GM23338 (cell line): ENCODE measurements at regions not wholly inside any gene's neighbourhood (a gene's known extent, or its start where the extent isn't known, plus 50 kb on each side); places are given as distances from the start of the nearest gene placed in this dataset.

Source experiments
- ATAC-seq: fragments of 200-7000 bp; cut with Tn5 transposase; 3 replicates; pipeline ENCODE4 v1.9.1; 2020
- DNase-seq: peaks from one replicate; pipeline ENCODE4 v3.0.0-alpha.2; 2015; ENCODE audit warnings: low spot score
- H2AFZ ChIP-seq: fragments of 200-600 bp; sonication (generic); 2 replicates; pipeline ENCODE4 v1.8.0; 2016; ENCODE audit warnings: antibody characterized with exemption, mild to moderate bottlenecking, moderate library complexity
- H3F3A ChIP-seq: fragments of 200-600 bp; sonication (generic); replicated peaks from 2 replicates; pipeline ENCODE4 v1.8.0; 2017; ENCODE audit warnings: antibody characterized with exemption, mixed run types, low read depth
- H3K27ac ChIP-seq: fragments of 200-600 bp; sonication (generic); 2 replicates; pipeline ENCODE4 v1.6.1; 2016; ENCODE audit warnings: low read depth
- H3K27me3 ChIP-seq: fragments of 200-600 bp; sonication (generic); 2 replicates; pipeline ENCODE4 v1.8.0; 2016; ENCODE audit warnings: mild to moderate bottlenecking, mixed run types, moderate library complexity; ENCODE audit not compliant: insufficient read depth
- H3K36me3 ChIP-seq: fragments of 200-600 bp; sonication (generic); 2 replicates; pipeline ENCODE4 v1.8.0; 2016; ENCODE audit warnings: mild to moderate bottlenecking; ENCODE audit not compliant: insufficient read depth
- H3K4me1 ChIP-seq: fragments of 200-600 bp; sonication (generic); 2 replicates; pipeline ENCODE4 v1.8.0; 2016; ENCODE audit warnings: mild to moderate bottlenecking, moderate library complexity; ENCODE audit not compliant: insufficient read depth
- H3K4me2 ChIP-seq: fragments of 200-600 bp; sonication (generic); 2 replicates; pipeline ENCODE4 v1.7.1; 2017; ENCODE audit warnings: mixed run types
- H3K4me3 ChIP-seq: fragments of 200-600 bp; sonication (generic); 2 replicates; pipeline ENCODE4 v1.6.1; 2016; ENCODE audit warnings: mixed run types
- H3K79me2 ChIP-seq: fragments of 200-600 bp; sonication (generic); replicated peaks from 2 replicates; pipeline ENCODE4 v1.8.0; 2017; ENCODE audit warnings: mild to moderate bottlenecking; ENCODE audit not compliant: insufficient read depth
- H3K9me2 ChIP-seq: fragments of 200-600 bp; sonication (generic); 2 replicates; pipeline ENCODE4 v1.8.0; 2017; ENCODE audit not compliant: insufficient read depth
- H4K20me1 ChIP-seq: fragments of 200-600 bp; sonication (generic); replicated peaks from 2 replicates; pipeline ENCODE4 v1.8.0; 2017; ENCODE audit warnings: mild to moderate bottlenecking; ENCODE audit not compliant: insufficient read depth
- H3K27ac Mint-ChIP-seq: 2 replicates; pipeline ENCODE4 v1.8.0; 2020; ENCODE audit warnings: inconsistent platforms, mild to moderate bottlenecking, moderate library complexity, mixed read lengths
- H3K27me3 Mint-ChIP-seq: 3 replicates; pipeline ENCODE4 v1.8.0; 2022; ENCODE audit warnings: low read depth, mild to moderate bottlenecking, moderate library complexity, mixed read lengths, inconsistent platforms; ENCODE audit not compliant: insufficient read depth, poor library complexity
- H3K36me3 Mint-ChIP-seq: 3 replicates; pipeline ENCODE4 v1.8.0; 2021; ENCODE audit warnings: low read depth, mild to moderate bottlenecking, inconsistent platforms, moderate library complexity, mixed read lengths
- H3K4me1 Mint-ChIP-seq: 3 replicates; pipeline ENCODE4 v1.8.0; 2020; ENCODE audit warnings: mild to moderate bottlenecking, inconsistent platforms, mixed read lengths
- H3K4me3 Mint-ChIP-seq: 3 replicates; pipeline ENCODE4 v1.8.0; 2021; ENCODE audit warnings: moderate library complexity, mild to moderate bottlenecking, inconsistent platforms, mixed read lengths
- H3K9me3 Mint-ChIP-seq: 3 replicates; pipeline ENCODE4 v1.8.0; 2020; ENCODE audit warnings: moderate library complexity, mild to moderate bottlenecking, inconsistent platforms, mixed read lengths
- CTCF ChIP-seq, 2 experiments: fragments of 200-600 bp in 1 of 2; sonication (generic) in 1 of 2; conservative IDR thresholded peaks; 2 replicates each; pipeline versions ENCODE4 v1.5.1 to v1.6.1; 2016 to 2017; ENCODE audit warnings: antibody characterized with exemption in 2 of 2, low read depth in 2 of 2, mild to moderate bottlenecking in 2 of 2, moderate library complexity in 1 of 2
- ETS1 ChIP-seq: IDR thresholded peaks from 2 replicates; pipeline ENCODE4 v1.6.1; 2016; ENCODE audit warnings: antibody characterized with exemption
- JUNB ChIP-seq: IDR thresholded peaks from one replicate; pipeline ENCODE4 v1.6.1; 2016; ENCODE audit warnings: antibody characterized with exemption; ENCODE audit not compliant: unreplicated experiment
- NANOG ChIP-seq: IDR thresholded peaks from 2 replicates; pipeline ENCODE4 v1.6.1; 2016; ENCODE audit warnings: antibody characterized with exemption, borderline replicate concordance
- STAT1 ChIP-seq: IDR thresholded peaks from one replicate; pipeline ENCODE4 v1.6.1; 2016; ENCODE audit warnings: antibody characterized with exemption; ENCODE audit not compliant: unreplicated experiment
- ZNF114 ChIP-seq: fragments of 250-450 bp; sonication (Bioruptor Pico); IDR thresholded peaks from 2 replicates; pipeline ENCODE4 v1.5.0; 2020; ENCODE audit warnings: mild to moderate bottlenecking, moderate library complexity
- ZNF331 ChIP-seq: fragments of 250-450 bp; sonication (Bioruptor Pico); IDR thresholded peaks from 2 replicates; pipeline ENCODE4 v1.5.0; 2020; ENCODE audit warnings: low read depth, mild to moderate bottlenecking, moderate library complexity

GRCh38 chr2:128786741-128787478 lies 468.2 kb upstream of the HS6ST1 start (continued):
- TF ChIP-seq CTCF (conservative IDR thresholded peaks at IDR 0.05; ENCODE audit: low read depth in 2 of 2) (no peak; a peak in 2 of 4 replicates), NANOG (no peak)

GRCh38 chr2:128787616-128788015 lies 468.9 kb upstream of the HS6ST1 start:
- Histone ChIP-seq H3F3A (no peaks in the 10 kb centered on the region), H4K20me1 (no peaks in the 10 kb centered on the region), H3K4me3 (no peak overlapping the region), H3K9me2 (no peaks in the 10 kb centered on the region), H3K4me2 (no peak overlapping the region), H3K79me2 (no peaks in the 10 kb centered on the region), H3K27me3 (no peaks in the 10 kb centered on the region), H3K4me1 (peaks cover 7% of the 10 kb centered on the region; the same call in 1 of the 2 replicates), H3K36me3 (no peaks in the 10 kb centered on the region), H3K27ac (no peak overlapping the region), H2AFZ (no peak overlapping the region)
- Mint-ChIP-seq H3K4me1 (peaks cover 14% of the 10 kb centered on the region), H3K4me3 (no peak overlapping the region), H3K9me3 (peaks cover 2% of the 10 kb centered on the region; the same call in 2 of the 3 replicates), H3K27me3 (peaks cover 2% of the 10 kb centered on the region), H3K36me3 (no peaks in the 10 kb centered on the region), H3K27ac (no peak overlapping the region)
- DNase-seq (no peak), ATAC-seq (no peak)
- TF ChIP-seq STAT1 (no peak), ETS1 (no peak), ZNF114 (no peak), ZNF331 (no peak), NANOG (no peak)

GRCh38 chr2:128788636-128789220 lies 470.1 kb upstream of the HS6ST1 start:
- Histone ChIP-seq H2AFZ (no peak overlapping the region), H4K20me1 (no peaks in the 10 kb centered on the region), H3K27me3 (no peaks in the 10 kb centered on the region), H3K27ac (no peak overlapping the region), H3K4me2 (no peak overlapping the region), H3F3A (no peaks in the 10 kb centered on the region), H3K79me2 (no peaks in the 10 kb centered on the region), H3K4me1 (peaks cover 7% of the 10 kb centered on the region; the same call in 1 of the 2 replicates), H3K36me3 (no peaks in the 10 kb centered on the region), H3K4me3 (no peak overlapping the region), H3K9me2 (no peaks in the 10 kb centered on the region)
- Mint-ChIP-seq H3K9me3 (peaks cover 2% of the 10 kb centered on the region; the same call in 2 of the 3 replicates), H3K4me3 (no peak overlapping the region), H3K4me1 (peaks cover 14% of the 10 kb centered on the region; the same call in 2 of the 3 replicates), H3K36me3 (no peaks in the 10 kb centered on the region), H3K27ac (no peak overlapping the region), H3K27me3 (peaks cover 2% of the 10 kb centered on the region)
- ATAC-seq (no peak), DNase-seq (no peak)
- TF ChIP-seq JUNB: no peak
- TF ChIP-seq ETS1: no peak
- no peak for TF ChIP-seq ZNF114
- TF ChIP-seq ZNF331: no peak
